ENCODE measurements at regions not wholly inside any gene's neighbourhood (a gene's known extent, or its start where the extent isn't known, plus 50 kb on each side); places are given as distances from the start of the nearest gene placed in this dataset.

GRCh38 chr7:138386821-138387220 lies 73.2 kb upstream of the TRIM24 start:
- Histone ChIP-seq H3K79me2 (ENCODE audit: insufficient read depth, low read length) (no peaks in the 10 kb centered on the region), H3K4me3 (replicated peaks in 1 of 2; ENCODE audit: low read depth in 1 of 2, low read length in 2 of 2) (no peak overlapping the region), H3K9me3 (ENCODE audit: control insufficient read depth in 1 of 2, insufficient read depth in 1 of 2, low read depth in 1 of 2, low read length in 2 of 2) (no peaks in the 10 kb centered on the region), H3K4me1 (ENCODE audit: control insufficient read depth in 1 of 2, insufficient read depth in 2 of 2, low read length in 2 of 2) (peaks cover 0 to 7% of the 10 kb centered on the region in 2 experiments; a peak in 1 of 4 replicates), H3K4me2 (ENCODE audit: low read length) (no peak overlapping the region), H3K27ac (ENCODE audit: low read depth, low read length) (no peak overlapping the region), H4K20me1 (ENCODE audit: insufficient read depth) (no peaks in the 10 kb centered on the region), H2AFZ (ENCODE audit: low read depth, low read length, poor library complexity, severe bottlenecking) (no peak overlapping the region), H3K9me2 (ENCODE audit: insufficient read depth) (no peaks in the 10 kb centered on the region), H3K36me3 (ENCODE audit: control insufficient read depth in 1 of 2, insufficient read depth in 2 of 2, low read length in 2 of 2) (no peaks in the 10 kb centered on the region), H3K27me3 (ENCODE audit: insufficient read depth, low read length) (no peaks in the 10 kb centered on the region), H3K9ac (ENCODE audit: low read length) (no peak overlapping the region)
- intact Hi-C loops (cut with micrococcal nuclease) = no loop called here
- no peak for TF ChIP-seq SIN3A (IDR thresholded peaks at IDR 0.05; ENCODE audit: low read depth)
- TF ChIP-seq POLR2AphosphoS5 (IDR thresholded peaks at IDR 0.05; ENCODE audit: low read depth, low read length) = no peak
- TF ChIP-seq SP1 (IDR thresholded peaks at IDR 0.05; ENCODE audit: low read depth) = no peak
- TF ChIP-seq CTCF (IDR thresholded peaks at IDR 0.05 in 2 of 3, conservative IDR thresholded peaks at IDR 0.05 in 1 of 3; ENCODE audit: borderline replicate concordance in 1 of 3, insufficient read depth in 1 of 3, low read depth in 2 of 3, low read length in 2 of 3) = no peak
- no peak for TF ChIP-seq ZBTB33 (IDR thresholded peaks at IDR 0.05; ENCODE audit: extremely low read depth, insufficient replicate concordance, low read length)
- TF ChIP-seq EGR1 (IDR thresholded peaks at IDR 0.05; ENCODE audit: low read depth) = no peak
- no peak for TF ChIP-seq TCF7L2 (IDR thresholded peaks at IDR 0.05; ENCODE audit: borderline replicate concordance, extremely low read depth, insufficient read depth, insufficient read length)
- no peak for TF ChIP-seq ZFX (IDR thresholded peaks at IDR 0.05)
- no peak for TF ChIP-seq POLR2A (IDR thresholded peaks at IDR 0.05; ENCODE audit: borderline replicate concordance, extremely low read depth, insufficient read depth, insufficient read length)
- TF ChIP-seq JUND (IDR thresholded peaks at IDR 0.05) = no peak
- TF ChIP-seq ELF1 (IDR thresholded peaks at IDR 0.05; ENCODE audit: borderline replicate concordance, low read depth) = no peak
- no peak for TF ChIP-seq SRF (IDR thresholded peaks at IDR 0.05; ENCODE audit: low read depth)
- TF ChIP-seq EZH2phosphoT487 (IDR thresholded peaks at IDR 0.05; ENCODE audit: borderline replicate concordance) = no peak
- TF ChIP-seq CBX3 (IDR thresholded peaks at IDR 0.05; ENCODE audit: low read depth) = no peak
- TF ChIP-seq EZH2 (IDR thresholded peaks at IDR 0.05) = no peak
- TF ChIP-seq YY1 (IDR thresholded peaks at IDR 0.05; ENCODE audit: extremely low read depth, insufficient replicate concordance, low read depth, low read length) = no peak
- TF ChIP-seq FOSL1 (IDR thresholded peaks at IDR 0.05; ENCODE audit: low read depth) = no peak
- no peak for TF ChIP-seq ZNF274 (IDR thresholded peaks at IDR 0.05; ENCODE audit: low read depth, low read length)
- no peak for TF ChIP-seq CEBPB (IDR thresholded peaks at IDR 0.05; ENCODE audit: low read depth)
- no peak for TF ChIP-seq MAX (IDR thresholded peaks at IDR 0.05)
- no peak for DNase-seq (ENCODE audit: low read depth, low spot score)
- ATAC-seq = no peak
- ChIA-PET CTCF (no interaction called here), RAD21 (ENCODE audit: low non-redundant PET in 1 of 2, low total read pairs in 2 of 2, uncharacterized antibody in 2 of 2, unreplicated experiment in 2 of 2) (no interaction called here), POLR2A (interaction anchor here (1.2 kb wide), 1 partner anchor 9 kb away, joined by 3 read pairs; no protein-coding TSS in a partner anchor)
- BruUV-seq (replicated peaks) = no TSS peak

Measured in HCT116 (cell line).